CD4-positive, alpha-beta T cell treated with Interleukin-4 for 4 hours (primary cell): ENCODE measurements at regions not wholly inside any gene's neighbourhood (a gene's known extent, or its start where the extent isn't known, plus 50 kb on each side); places are given as distances from the start of the nearest gene placed in this dataset.

Experiments
- DNase-seq: peaks from one replicate; pipeline ENCODE4 v3.0.0-alpha.2; 2020

GRCh38 chr2:83744855-83745254 is 714.2 kb downstream of the SUCLG1 start:
- DNase-seq, result no peak

GRCh38 chr2:83742117-83742782 is 716.8 kb downstream of the SUCLG1 start:
- no peak for DNase-seq

GRCh38 chr2:83730223-83730622 is 728.9 kb downstream of the SUCLG1 start:
- no peak for DNase-seq

GRCh38 chr2:83725735-83726134 is 733.3 kb downstream of the SUCLG1 start:
- DNase-seq, result no peak

- DNase-seq, result no peak
These were observed 753.9 kb downstream of the SUCLG1 start for GRCh38 chr2:83705146-83705545.

- DNase-seq, result no peak
These were observed 755.5 kb downstream of the SUCLG1 start for GRCh38 chr2:83703598-83703997.

GRCh38 chr2:83696838-83697237 is 762.2 kb downstream of the SUCLG1 start:
- no peak for DNase-seq

- DNase-seq, result no peak
These were observed 763.5 kb downstream of the SUCLG1 start for GRCh38 chr2:83695530-83695929.

- no peak for DNase-seq
These were observed 764.0 kb downstream of the SUCLG1 start for GRCh38 chr2:83695037-83695436.

GRCh38 chr2:83689402-83689801 is 769.7 kb downstream of the SUCLG1 start:
- DNase-seq, result no peak

GRCh38 chr2:83686863-83687262 is 772.2 kb downstream of the SUCLG1 start:
- no peak for DNase-seq

GRCh38 chr2:83674050-83674449 is 785.0 kb downstream of the SUCLG1 start:
- no peak for DNase-seq

GRCh38 chr2:83665894-83666293 is 793.2 kb downstream of the SUCLG1 start:
- no peak for DNase-seq

- DNase-seq, result no peak
These were observed 793.9 kb downstream of the SUCLG1 start for GRCh38 chr2:83665154-83665553.

GRCh38 chr2:83661711-83662110 is 797.4 kb downstream of the SUCLG1 start:
- no peak for DNase-seq

GRCh38 chr2:83654091-83654611 is 804.9 kb downstream of the SUCLG1 start:
- no peak for DNase-seq

- DNase-seq, result no peak
These were observed 808.2 kb downstream of the SUCLG1 start for GRCh38 chr2:83650898-83651297.

GRCh38 chr2:83650161-83650560 is 808.9 kb downstream of the SUCLG1 start:
- DNase-seq, result no peak

- no peak for DNase-seq
These were observed 818.6 kb downstream of the SUCLG1 start for GRCh38 chr2:83640506-83640905.

GRCh38 chr2:83633423-83633822 is 825.7 kb downstream of the SUCLG1 start:
- no peak for DNase-seq

- no peak for DNase-seq
These were observed 828.7 kb downstream of the SUCLG1 start for GRCh38 chr2:83630351-83630750.

GRCh38 chr2:83615511-83615910 is 843.6 kb downstream of the SUCLG1 start:
- DNase-seq, result no peak

GRCh38 chr2:83613178-83613577 is 845.9 kb downstream of the SUCLG1 start:
- DNase-seq, result no peak

- no peak for DNase-seq
These were observed 856.3 kb downstream of the SUCLG1 start for GRCh38 chr2:83602753-83603152.

GRCh38 chr2:83596592-83597282 is 862.3 kb downstream of the SUCLG1 start:
- no peak for DNase-seq
